NCI-H1105 (cell line): ENCODE measurements at regions not wholly inside any gene's neighbourhood (a gene's known extent, or its start where the extent isn't known, plus 50 kb on each side); places are given as distances from the start of the nearest gene placed in this dataset.

ENCODE experiments used
- DNase-seq: peaks from one replicate; lab custom pipeline; 2025; lab: John Stamatoyannopoulos, UW

- DNase-seq: no peak
These were observed 113.8 kb upstream of the ARMC2 start for GRCh38 chr6:108734271-108734922.

GRCh38 chr6:108735310-108736001, 112.8 kb upstream of the ARMC2 start:
- no peak for DNase-seq

- no peak for DNase-seq
These were observed 112.2 kb upstream of the ARMC2 start for GRCh38 chr6:108736002-108736361.

- DNase-seq: no peak
These were observed 111.4 kb upstream of the ARMC2 start for GRCh38 chr6:108736832-108737231.

GRCh38 chr6:108737594-108738546, 110.4 kb upstream of the ARMC2 start:
- DNase-seq: no peak

GRCh38 chr6:108738684-108739416, 109.4 kb upstream of the ARMC2 start:
- no peak for DNase-seq

- DNase-seq: no peak
These were observed 108.5 kb upstream of the ARMC2 start for GRCh38 chr6:108739496-108740330.

GRCh38 chr6:108741331-108741989, 106.8 kb upstream of the ARMC2 start:
- DNase-seq: no peak

GRCh38 chr6:108742041-108742440, 106.2 kb upstream of the ARMC2 start:
- DNase-seq: no peak

GRCh38 chr6:108744244-108744972, 103.8 kb upstream of the ARMC2 start:
- no peak for DNase-seq

GRCh38 chr6:108744996-108745395, 103.2 kb upstream of the ARMC2 start:
- DNase-seq: no peak

- no peak for DNase-seq
These were observed 102.4 kb upstream of the ARMC2 start for GRCh38 chr6:108745664-108746336.

GRCh38 chr6:108746366-108746765, 101.9 kb upstream of the ARMC2 start:
- DNase-seq: no peak

- DNase-seq: no peak
These were observed 101.2 kb upstream of the ARMC2 start for GRCh38 chr6:108746836-108747575.

GRCh38 chr6:108748055-108748454, 100.2 kb upstream of the ARMC2 start:
- no peak for DNase-seq

GRCh38 chr6:108748959-108749358, 99.3 kb upstream of the ARMC2 start:
- no peak for DNase-seq

- DNase-seq: no peak
These were observed 97.4 kb upstream of the ARMC2 start for GRCh38 chr6:108750801-108751200.

GRCh38 chr6:108751282-108751681, 96.9 kb upstream of the ARMC2 start:
- no peak for DNase-seq
